Transverse colon (tissue), 4 donors: ENCODE measurements at regions not wholly inside any gene's neighbourhood (a gene's known extent, or its start where the extent isn't known, plus 50 kb on each side); places are given as distances from the start of the nearest gene placed in this dataset.

Experiments used
- DNase-seq: peaks from one replicate; pipeline ENCODE4 v3.0.0-alpha.2; 2019
- H3K27ac ChIP-seq, 4 donors: fragments of 200-600 bp; sonication (generic); 2 replicates each; pipeline ENCODE4 v1.5.1; 2016 to 2018; ENCODE audit warnings: inconsistent platforms in 4 of 4
- H3K27me3 ChIP-seq: fragments of 200-600 bp; sonication (generic); 2 replicates; pipeline ENCODE4 v1.5.1; 2017; ENCODE audit warnings: inconsistent platforms
- H3K36me3 ChIP-seq, 4 donors: fragments of 200-600 bp; sonication (generic); 2 replicates each; pipeline ENCODE4 v1.5.1; 2017 to 2019; ENCODE audit warnings: inconsistent platforms in 4 of 4
- H3K4me1 ChIP-seq, 4 donors: fragments of 200-600 bp; sonication (generic); 2 replicates each; pipeline ENCODE4 v1.5.1; 2017 to 2020; ENCODE audit warnings: inconsistent platforms in 4 of 4
- H3K4me3 ChIP-seq, 4 donors: fragments of 200-600 bp; sonication (generic); 1 replicate in 1 of 4; 2 replicates in 3 of 4; pipeline versions ENCODE4 v1.5.1 to v1.6.1; 2017 to 2019; ENCODE audit warnings: inconsistent platforms in 4 of 4
- H3K9me3 ChIP-seq, 2 donors: fragments of 200-600 bp; sonication (generic); 2 replicates each; pipeline ENCODE4 v1.5.1; 2017 to 2019; ENCODE audit warnings: inconsistent platforms in 2 of 2
- EP300 ChIP-seq: sonication (generic); formaldehyde crosslinking; IDR thresholded peaks from one replicate; pipeline ENCODE4 v1.6.1; 2017; ENCODE audit warnings: antibody characterized with exemption, low read depth
- POLR2A ChIP-seq: fragments of 450-650 bp; IDR thresholded peaks from one replicate; pipeline ENCODE4 v1.6.1; 2016; ENCODE audit warnings: antibody characterized with exemption, mild to moderate bottlenecking, moderate library complexity
- POLR2AphosphoS5 ChIP-seq, 3 donors: sonication (generic); formaldehyde crosslinking; IDR thresholded peaks; one replicate each; pipeline ENCODE4 v1.6.1; 2016; ENCODE audit warnings: antibody characterized with exemption in 3 of 3
- WGBS, 2 donors: methylation state at CpG; one replicate each; pipeline ENCODE4 v1.1.5; 2018; ENCODE audit warnings: low coverage in 1 of 2; 5-methylcytosine and 5-hydroxymethylcytosine counted together
- in situ Hi-C, 4 donors: fragments of 200-750 bp; cut with MboI; loops; one replicate each; pipeline versions ENCODE4 v1.15.0 to v1.15.1; 2017; ENCODE audit warnings: low sequenced_read_pairs in 3 of 4, low pct_ligation_motif_present in 1 of 4, low pct_unique_long_range_greater_than_20kb in 1 of 4
- intact Hi-C: fragments of 100-400 bp; cut with DNase I; formaldehyde crosslinking; loops from one replicate; pipeline ENCODE4 v1.15.1; 2023; ENCODE audit warnings: low total_unique reads
- TF ChIP-seq, protein P1 (sequence below), 5 experiments: fragments of 200-600 bp in 3 of 5; fragments of 450-650 bp in 2 of 5; sonication (generic) in 3 of 5; IDR thresholded peaks; 1 replicate in 2 of 5; 2 replicates in 3 of 5; pipeline ENCODE4 v1.5.1; 2016 to 2017; ENCODE audit warnings: antibody characterized with exemption in 5 of 5, inconsistent platforms in 3 of 5, mild to moderate bottlenecking in 2 of 5, moderate library complexity in 1 of 5

DNA sequence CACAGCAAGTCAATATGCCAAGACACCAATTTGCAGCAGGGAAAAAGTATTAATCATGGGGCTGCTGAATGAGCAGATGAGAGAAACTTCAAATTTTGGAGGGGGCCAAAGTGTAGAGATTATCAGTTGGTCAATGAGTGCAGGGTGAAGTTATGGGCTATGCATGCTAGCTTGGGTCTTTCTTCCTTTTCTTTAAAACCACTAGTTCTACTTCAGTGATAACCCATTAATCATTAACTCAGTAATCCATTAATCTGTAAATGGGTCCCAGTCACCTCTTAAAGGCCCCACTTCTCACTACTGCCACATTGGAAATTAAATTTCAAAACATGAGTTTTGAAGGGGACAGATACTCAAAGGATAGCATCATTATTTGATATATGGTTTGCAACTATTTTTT, 688.6 kb upstream of the ADGRL4 start:
- in situ Hi-C loops (no loop called here), intact Hi-C loops (no loop called here)
- no peaks in the 10 kb centered on the region for H3K4me1 ChIP-seq
- no peaks in the 10 kb centered on the region for H3K9me3 ChIP-seq
- no peaks in the 10 kb centered on the region for H3K27me3 ChIP-seq
- H3K36me3 ChIP-seq: no peaks in the 10 kb centered on the region
- no peak for DNase-seq
- TF ChIP-seq, protein P1, sequence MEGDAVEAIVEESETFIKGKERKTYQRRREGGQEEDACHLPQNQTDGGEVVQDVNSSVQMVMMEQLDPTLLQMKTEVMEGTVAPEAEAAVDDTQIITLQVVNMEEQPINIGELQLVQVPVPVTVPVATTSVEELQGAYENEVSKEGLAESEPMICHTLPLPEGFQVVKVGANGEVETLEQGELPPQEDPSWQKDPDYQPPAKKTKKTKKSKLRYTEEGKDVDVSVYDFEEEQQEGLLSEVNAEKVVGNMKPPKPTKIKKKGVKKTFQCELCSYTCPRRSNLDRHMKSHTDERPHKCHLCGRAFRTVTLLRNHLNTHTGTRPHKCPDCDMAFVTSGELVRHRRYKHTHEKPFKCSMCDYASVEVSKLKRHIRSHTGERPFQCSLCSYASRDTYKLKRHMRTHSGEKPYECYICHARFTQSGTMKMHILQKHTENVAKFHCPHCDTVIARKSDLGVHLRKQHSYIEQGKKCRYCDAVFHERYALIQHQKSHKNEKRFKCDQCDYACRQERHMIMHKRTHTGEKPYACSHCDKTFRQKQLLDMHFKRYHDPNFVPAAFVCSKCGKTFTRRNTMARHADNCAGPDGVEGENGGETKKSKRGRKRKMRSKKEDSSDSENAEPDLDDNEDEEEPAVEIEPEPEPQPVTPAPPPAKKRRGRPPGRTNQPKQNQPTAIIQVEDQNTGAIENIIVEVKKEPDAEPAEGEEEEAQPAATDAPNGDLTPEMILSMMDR (IDR thresholded peaks at IDR 0.05): no peak
- no peak for TF ChIP-seq POLR2AphosphoS5 (IDR thresholded peaks at IDR 0.05)
- no peak overlapping the region for H3K4me3 ChIP-seq
- H3K27ac ChIP-seq: no peak overlapping the region

- intact Hi-C loops: no loop called here
Observed at GRCh38 chr1:79694241-79694640, 687.7 kb upstream of the ADGRL4 start.

DNA sequence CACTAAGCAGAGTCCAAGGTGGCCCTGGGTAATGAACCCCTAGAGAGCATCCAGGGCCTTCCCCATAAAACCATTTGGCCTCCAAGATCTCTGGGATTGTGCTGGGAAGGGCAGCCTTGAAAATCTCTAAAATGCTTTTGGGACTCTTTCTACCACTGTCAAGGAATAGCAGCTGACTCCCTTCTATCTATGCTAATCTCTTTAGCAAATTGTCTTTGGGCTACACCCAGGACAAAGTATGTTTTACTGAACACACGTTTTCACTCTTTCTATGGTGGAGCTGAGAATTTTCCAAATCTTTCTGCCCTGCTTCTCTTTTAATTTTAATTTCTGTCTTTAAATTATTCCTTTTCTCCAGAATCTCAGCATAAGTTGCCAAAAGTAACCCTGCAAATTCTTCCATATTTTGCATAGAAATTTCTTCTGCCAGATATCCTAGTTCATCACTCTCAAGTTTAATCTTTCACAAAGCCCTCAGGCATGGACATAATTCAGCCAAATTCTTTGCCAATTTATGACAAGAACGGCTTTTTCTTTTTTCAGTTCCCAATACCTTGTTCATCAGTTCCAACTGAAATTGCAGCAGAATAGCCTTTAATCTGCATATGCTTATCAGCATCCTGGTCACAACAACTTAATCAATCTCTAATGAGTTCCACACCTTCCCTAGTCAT, 687.0 kb upstream of the ADGRL4 start:
- H3K4me3 ChIP-seq: no peak overlapping the region
- no peak for DNase-seq
- H3K36me3 ChIP-seq: no peaks in the 10 kb centered on the region
- TF ChIP-seq, protein P1 (IDR thresholded peaks at IDR 0.05): no peak
- TF ChIP-seq EP300: no peak
- no peak for TF ChIP-seq POLR2A
- TF ChIP-seq POLR2AphosphoS5 (IDR thresholded peaks at IDR 0.05): no peak
- intact Hi-C loops: no loop called here
- in situ Hi-C loops: no loop called here
- no peak overlapping the region for H3K27ac ChIP-seq
- no peaks in the 10 kb centered on the region for H3K27me3 ChIP-seq
- WGBS, 2 donors: 47 to 55% methylated on average over 2 of the region's 2 CpGs
- H3K4me1 ChIP-seq: no peaks in the 10 kb centered on the region
- H3K9me3 ChIP-seq: no peaks in the 10 kb centered on the region

More at GRCh38 chr1:79694241-79694640, 687.7 kb upstream of the ADGRL4 start:
- Histone ChIP-seq H3K4me3 (no peak overlapping the region), H3K27ac (no peak overlapping the region), H3K27me3 (no peaks in the 10 kb centered on the region), H3K9me3 (no peaks in the 10 kb centered on the region), H3K36me3 (no peaks in the 10 kb centered on the region), H3K4me1 (no peaks in the 10 kb centered on the region)
- in situ Hi-C loops: no loop called here
- DNase-seq: no peak
- TF ChIP-seq, protein P1 (IDR thresholded peaks at IDR 0.05): no peak
- TF ChIP-seq EP300: no peak
- no peak for TF ChIP-seq POLR2A
- no peak for TF ChIP-seq POLR2AphosphoS5 (IDR thresholded peaks at IDR 0.05)
- 44% methylated on average over 1 of the region's 1 CpG; no CpG with 5 or more reads in 1 of the 2 donors for WGBS, 2 donors

DNA sequence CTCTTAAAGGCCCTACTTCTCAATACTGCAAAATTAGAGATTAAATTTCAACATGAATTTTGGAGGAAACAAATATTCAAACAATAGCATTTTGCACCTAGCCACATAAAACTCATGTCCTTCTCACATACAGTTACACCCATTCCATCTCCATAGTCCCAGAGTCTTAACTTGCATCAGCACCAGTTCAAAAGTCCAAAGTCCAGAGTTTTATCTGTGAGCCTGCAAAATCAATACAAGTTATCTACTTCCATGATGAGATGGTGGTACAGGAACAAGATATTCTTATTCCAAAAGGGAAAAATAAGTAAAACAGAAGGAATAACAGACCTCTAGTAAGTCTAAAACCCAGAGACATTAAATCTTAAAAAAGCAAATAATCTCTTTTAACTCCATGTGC, 686.0 kb upstream of the ADGRL4 start:
- TF ChIP-seq POLR2AphosphoS5 (IDR thresholded peaks at IDR 0.05) (no peak), EP300 (no peak), POLR2A (no peak)
- TF ChIP-seq, protein P1 (IDR thresholded peaks at IDR 0.05): no peak

More for the DNA sequence above, 686.0 kb upstream of the ADGRL4 start:
- Histone ChIP-seq H3K27me3 (no peaks in the 10 kb centered on the region), H3K27ac (no peak overlapping the region), H3K4me3 (no peak overlapping the region), H3K4me1 (no peaks in the 10 kb centered on the region), H3K9me3 (no peaks in the 10 kb centered on the region), H3K36me3 (no peaks in the 10 kb centered on the region)
- DNase-seq: no peak
- intact Hi-C loops (no loop called here), in situ Hi-C loops (no loop called here)
